GM13976 (cell line): ENCODE measurements at regions not wholly inside any gene's neighbourhood (a gene's known extent, or its start where the extent isn't known, plus 50 kb on each side); places are given as distances from the start of the nearest gene placed in this dataset.

ENCODE experiments used
- DNase-seq: peaks from one replicate; pipeline ENCODE4 v3.0.0; 2012; ENCODE audit warnings: low spot score
- CTCF ChIP-seq: IDR thresholded peaks from 2 replicates; pipeline ENCODE4 v1.5.1; 2012; ENCODE audit warnings: borderline replicate concordance, mild to moderate bottlenecking; ENCODE audit not compliant: insufficient read depth; ENCODE audit errors: extremely low read depth, missing control alignments, control extremely low read depth
- in situ Hi-C: fragments of 300-500 bp; cut with MboI; formaldehyde crosslinking; loops from one replicate; pipeline ENCODE4 v1.12.0; 2022; ENCODE audit warnings: low sequenced_read_pairs, mixed read lengths, inconsistent platforms; ENCODE audit not compliant: unreplicated experiment

- in situ Hi-C loops = no loop called here
- no peak for TF ChIP-seq CTCF
- DNase-seq = no peak
Observed at GRCh38 chr6:119547024-119547423, 197.5 kb upstream of the MAN1A1 start.

DNA sequence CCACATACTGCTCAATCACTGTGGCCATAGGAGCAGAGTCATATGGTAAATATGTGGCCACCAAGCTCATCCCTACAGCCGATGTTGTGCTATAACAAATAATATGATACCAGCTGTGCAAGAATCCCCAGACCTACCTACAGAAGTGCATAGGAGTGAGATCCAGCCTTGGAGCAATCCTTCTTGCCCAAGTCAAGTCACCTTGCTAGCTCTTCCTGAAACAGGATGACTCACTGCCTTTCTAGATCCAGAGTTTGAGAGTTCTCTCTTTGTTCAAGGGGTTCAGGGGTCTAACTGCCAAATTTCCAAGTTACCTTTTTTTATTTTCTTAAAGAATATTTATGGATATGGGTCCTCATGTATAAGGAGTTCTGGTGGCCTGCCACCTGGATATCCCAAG, 195.7 kb upstream of the MAN1A1 start:
- in situ Hi-C loops = no loop called here
- DNase-seq = no peak
- TF ChIP-seq CTCF = no peak

GRCh38 chr6:119544325-119545175, 195.0 kb upstream of the MAN1A1 start:
- in situ Hi-C loops = no loop called here
- TF ChIP-seq CTCF = no peak

DNA sequence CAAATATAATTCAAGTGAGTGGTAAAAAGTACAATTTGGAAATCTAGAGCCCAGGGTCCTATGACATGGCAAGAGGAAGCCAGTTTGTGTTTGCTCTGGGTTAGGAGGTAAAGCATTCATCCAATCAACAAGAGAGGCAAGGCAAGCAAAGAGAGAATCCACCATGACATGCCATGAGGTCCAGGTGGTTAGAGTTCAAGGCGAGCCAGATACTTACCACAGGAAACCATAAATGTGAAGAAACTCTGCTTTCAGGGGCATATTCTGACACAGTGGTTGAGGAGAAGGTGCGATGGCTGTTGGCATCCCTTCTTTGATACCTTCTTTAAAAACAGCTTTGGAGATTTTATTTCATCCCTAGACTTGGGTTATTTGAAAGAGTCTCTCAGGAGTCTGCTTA, 193.8 kb upstream of the MAN1A1 start:
- in situ Hi-C loops = no loop called here

More at GRCh38 chr6:119544325-119545175, 195.0 kb upstream of the MAN1A1 start:
- no peak for DNase-seq

GRCh38 chr6:119542037-119542436, 192.5 kb upstream of the MAN1A1 start:
- in situ Hi-C loops = no loop called here
- DNase-seq = no peak
- no peak for TF ChIP-seq CTCF

More for the DNA sequence above, 193.8 kb upstream of the MAN1A1 start:
- TF ChIP-seq CTCF = no peak
- DNase-seq = no peak

GRCh38 chr6:119541132-119541905, 191.8 kb upstream of the MAN1A1 start:
- DNase-seq = no peak
- no peak for TF ChIP-seq CTCF
- in situ Hi-C loops = no loop called here
